T-helper 17 cell (primary cell): ENCODE measurements at regions not wholly inside any gene's neighbourhood (a gene's known extent, or its start where the extent isn't known, plus 50 kb on each side); places are given as distances from the start of the nearest gene placed in this dataset.

ENCODE experiments used
- ATAC-seq: fragments of 150-1000 bp; cut with Tn5 transposase; 2 replicates; pipeline ENCODE4 v1.10.0; 2021; ENCODE audit warnings: mild to moderate bottlenecking, moderate library complexity
- DNase-seq, 3 donors: peaks; one replicate each; pipeline versions ENCODE4 v3.0.0 to v3.0.0-alpha.2; 2020 to 2021
- H3K9me3 ChIP-seq: one replicate; pipeline ENCODE4 v1.7.0; 2013; ENCODE audit warnings: low read length, mild to moderate bottlenecking; ENCODE audit not compliant: control insufficient read depth, poor library complexity, severe bottlenecking
- H3K27ac Mint-ChIP-seq: one replicate; pipeline ENCODE4 v1.8.0; 2022; ENCODE audit warnings: mild to moderate bottlenecking, moderate library complexity, mixed read lengths
- H3K27me3 Mint-ChIP-seq: one replicate; pipeline ENCODE4 v1.8.0; 2022; ENCODE audit warnings: mixed read lengths
- H3K36me3 Mint-ChIP-seq: one replicate; pipeline ENCODE4 v1.8.0; 2022; ENCODE audit warnings: low read depth, mixed read lengths
- H3K4me1 Mint-ChIP-seq: one replicate; pipeline ENCODE4 v1.8.0; 2022; ENCODE audit warnings: mild to moderate bottlenecking, mixed read lengths
- H3K4me3 Mint-ChIP-seq: one replicate; pipeline ENCODE4 v1.8.0; 2022; ENCODE audit warnings: mild to moderate bottlenecking, moderate library complexity, mixed read lengths

- no peak overlapping the region for H3K4me3 Mint-ChIP-seq
- H3K27ac Mint-ChIP-seq, result no peak overlapping the region
- H3K9me3 ChIP-seq, result no peaks in the 10 kb centered on the region
- H3K4me1 Mint-ChIP-seq, result no peaks in the 10 kb centered on the region
- ATAC-seq, result no peak
- H3K27me3 Mint-ChIP-seq, result peaks cover 4% of the 10 kb centered on the region
- no peak for DNase-seq
- no peaks in the 10 kb centered on the region for H3K36me3 Mint-ChIP-seq
These were observed 114.0 kb downstream of the NSG2 start for GRCh38 chr5:174159327-174160114.

GRCh38 chr5:174165406-174165805, 119.9 kb downstream of the NSG2 start:
- DNase-seq (no peak), ATAC-seq (no peak)
- H3K4me1 Mint-ChIP-seq, result no peaks in the 10 kb centered on the region
- H3K27ac Mint-ChIP-seq, result no peak overlapping the region
- H3K36me3 Mint-ChIP-seq, result no peaks in the 10 kb centered on the region
- no peaks in the 10 kb centered on the region for H3K9me3 ChIP-seq
- H3K27me3 Mint-ChIP-seq, result peaks cover 4% of the 10 kb centered on the region
- no peak overlapping the region for H3K4me3 Mint-ChIP-seq

GRCh38 chr5:174166231-174167079, 120.9 kb downstream of the NSG2 start:
- H3K9me3 ChIP-seq, result no peaks in the 10 kb centered on the region
- no peak overlapping the region for H3K27ac Mint-ChIP-seq
- no peaks in the 10 kb centered on the region for H3K4me1 Mint-ChIP-seq
- H3K36me3 Mint-ChIP-seq, result no peaks in the 10 kb centered on the region
- H3K27me3 Mint-ChIP-seq, result no peaks in the 10 kb centered on the region
- no peak for ATAC-seq
- no peak for DNase-seq
- no peak overlapping the region for H3K4me3 Mint-ChIP-seq

- no peak for ATAC-seq
- Mint-ChIP-seq H3K27ac (no peak overlapping the region), H3K4me1 (no peaks in the 10 kb centered on the region)
These were observed 121.8 kb downstream of the NSG2 start for GRCh38 chr5:174167080-174167910.

GRCh38 chr5:174172152-174172551, 126.6 kb downstream of the NSG2 start:
- Mint-ChIP-seq H3K27me3 (peaks cover 17% of the 10 kb centered on the region), H3K4me1 (no peaks in the 10 kb centered on the region), H3K27ac (no peak overlapping the region), H3K4me3 (no peak overlapping the region), H3K36me3 (no peaks in the 10 kb centered on the region)
- no peaks in the 10 kb centered on the region for H3K9me3 ChIP-seq
- ATAC-seq (no peak), DNase-seq (no peak)

More at GRCh38 chr5:174167080-174167910, 121.8 kb downstream of the NSG2 start:
- H3K27me3 Mint-ChIP-seq, result no peaks in the 10 kb centered on the region
- DNase-seq, result no peak
- H3K4me3 Mint-ChIP-seq, result no peak overlapping the region
- H3K36me3 Mint-ChIP-seq, result no peaks in the 10 kb centered on the region
- no peaks in the 10 kb centered on the region for H3K9me3 ChIP-seq

GRCh38 chr5:174172566-174172965, 127.1 kb downstream of the NSG2 start:
- Mint-ChIP-seq H3K27me3 (peaks cover 17% of the 10 kb centered on the region), H3K4me3 (no peak overlapping the region), H3K4me1 (no peaks in the 10 kb centered on the region), H3K27ac (no peak overlapping the region), H3K36me3 (no peaks in the 10 kb centered on the region)
- ATAC-seq, result no peak
- no peaks in the 10 kb centered on the region for H3K9me3 ChIP-seq
- no peak for DNase-seq

GRCh38 chr5:174173766-174174165, 128.3 kb downstream of the NSG2 start:
- DNase-seq, result no peak
- no peak overlapping the region for H3K27ac Mint-ChIP-seq
- H3K27me3 Mint-ChIP-seq, result peaks cover 17% of the 10 kb centered on the region
- H3K9me3 ChIP-seq, result no peaks in the 10 kb centered on the region
- ATAC-seq, result no peak
- H3K4me3 Mint-ChIP-seq, result no peak overlapping the region
- no peaks in the 10 kb centered on the region for H3K36me3 Mint-ChIP-seq
- H3K4me1 Mint-ChIP-seq, result no peaks in the 10 kb centered on the region

- peaks cover 17% of the 10 kb centered on the region for H3K27me3 Mint-ChIP-seq
- no peaks in the 10 kb centered on the region for H3K36me3 Mint-ChIP-seq
- no peak overlapping the region for H3K4me3 Mint-ChIP-seq
- no peak for DNase-seq
- no peaks in the 10 kb centered on the region for H3K9me3 ChIP-seq
- ATAC-seq, result no peak
- no peaks in the 10 kb centered on the region for H3K4me1 Mint-ChIP-seq
- H3K27ac Mint-ChIP-seq, result no peak overlapping the region
These were observed 130.3 kb downstream of the NSG2 start for GRCh38 chr5:174175716-174176268.

GRCh38 chr5:174176511-174176910, 131.0 kb downstream of the NSG2 start:
- Mint-ChIP-seq H3K27me3 (peaks cover 17% of the 10 kb centered on the region), H3K4me1 (no peaks in the 10 kb centered on the region), H3K36me3 (no peaks in the 10 kb centered on the region), H3K27ac (no peak overlapping the region), H3K4me3 (no peak overlapping the region)
- ATAC-seq, result no peak
- no peaks in the 10 kb centered on the region for H3K9me3 ChIP-seq
- no peak for DNase-seq

- H3K9me3 ChIP-seq, result no peaks in the 10 kb centered on the region
- Mint-ChIP-seq H3K36me3 (no peaks in the 10 kb centered on the region), H3K27ac (no peak overlapping the region), H3K4me3 (no peak overlapping the region), H3K27me3 (peaks cover 17% of the 10 kb centered on the region), H3K4me1 (no peaks in the 10 kb centered on the region)
- no peak for DNase-seq
- no peak for ATAC-seq
These were observed 132.0 kb downstream of the NSG2 start for GRCh38 chr5:174177531-174177930.

- no peaks in the 10 kb centered on the region for H3K4me1 Mint-ChIP-seq
- peaks cover 17% of the 10 kb centered on the region for H3K27me3 Mint-ChIP-seq
- H3K4me3 Mint-ChIP-seq, result no peak overlapping the region
- DNase-seq (no peak), ATAC-seq (no peak)
- no peaks in the 10 kb centered on the region for H3K9me3 ChIP-seq
- H3K36me3 Mint-ChIP-seq, result no peaks in the 10 kb centered on the region
- H3K27ac Mint-ChIP-seq, result no peak overlapping the region
These were observed 132.6 kb downstream of the NSG2 start for GRCh38 chr5:174177976-174178605.

- H3K9me3 ChIP-seq, result no peaks in the 10 kb centered on the region
- Mint-ChIP-seq H3K36me3 (no peaks in the 10 kb centered on the region), H3K4me3 (no peak overlapping the region), H3K4me1 (no peaks in the 10 kb centered on the region), H3K27me3 (peaks cover 2% of the 10 kb centered on the region), H3K27ac (no peak overlapping the region)
- ATAC-seq (no peak), DNase-seq (no peak)
These were observed 135.1 kb downstream of the NSG2 start for GRCh38 chr5:174180639-174181038.
